Activated T-cell treated with anti-CD3 and anti-CD28 coated beads, Interleukin-2, amount 50 U/mL, for 24 hours (primary cell): ENCODE measurements at regions not wholly inside any gene's neighbourhood (a gene's known extent, or its start where the extent isn't known, plus 50 kb on each side); places are given as distances from the start of the nearest gene placed in this dataset.
"Not testable (repeated sequence)": the region's sequence is repeated elsewhere in the genome, so short reads cannot be mapped to it uniquely, and the experiment has no call there.

Experiments
- DNase-seq: peaks from one replicate; pipeline ENCODE4 v3.0.0-alpha.2; 2020
- H3K27ac Mint-ChIP-seq: 2 replicates; pipeline ENCODE4 v1.8.0; 2020; ENCODE audit warnings: mild to moderate bottlenecking, mixed read lengths
- H3K27me3 Mint-ChIP-seq: 2 replicates; pipeline ENCODE4 v1.8.0; 2020; ENCODE audit warnings: mixed read lengths
- H3K36me3 Mint-ChIP-seq: 2 replicates; pipeline ENCODE4 v1.8.0; 2020; ENCODE audit warnings: low read depth, mixed read lengths
- H3K4me1 Mint-ChIP-seq: 2 replicates; pipeline ENCODE4 v1.8.0; 2020; ENCODE audit warnings: low read depth, mixed read lengths
- H3K4me3 Mint-ChIP-seq: 2 replicates; pipeline ENCODE4 v1.8.0; 2020; ENCODE audit warnings: mild to moderate bottlenecking, moderate library complexity, mixed read lengths
- H3K9me3 Mint-ChIP-seq: 2 replicates; pipeline ENCODE4 v1.8.0; 2020; ENCODE audit warnings: mixed read lengths

- not testable (repeated sequence) for H3K4me3 Mint-ChIP-seq, H3K36me3 Mint-ChIP-seq, H3K27me3 Mint-ChIP-seq, H3K27ac Mint-ChIP-seq, DNase-seq, H3K9me3 Mint-ChIP-seq, H3K4me1 Mint-ChIP-seq
Measured at GRCh38 chr7:150020210-150020609, 146.4 kb downstream of the ATP6V0E2 start.

GRCh38 chr7:150024550-150025490 is 151.1 kb downstream of the ATP6V0E2 start:
- H3K4me3 Mint-ChIP-seq, H3K27me3 Mint-ChIP-seq, H3K9me3 Mint-ChIP-seq, DNase-seq, H3K36me3 Mint-ChIP-seq, H3K27ac Mint-ChIP-seq, H3K4me1 Mint-ChIP-seq: not testable (repeated sequence)

GRCh38 chr7:150025802-150026201 is 152.0 kb downstream of the ATP6V0E2 start:
- not testable (repeated sequence) for H3K9me3 Mint-ChIP-seq, H3K4me3 Mint-ChIP-seq, H3K4me1 Mint-ChIP-seq, DNase-seq, H3K27me3 Mint-ChIP-seq, H3K36me3 Mint-ChIP-seq, H3K27ac Mint-ChIP-seq

GRCh38 chr7:150028344-150029012 is 154.7 kb downstream of the ATP6V0E2 start:
- not testable (repeated sequence) for H3K36me3 Mint-ChIP-seq, H3K27ac Mint-ChIP-seq, H3K27me3 Mint-ChIP-seq, H3K4me1 Mint-ChIP-seq, DNase-seq, H3K9me3 Mint-ChIP-seq, H3K4me3 Mint-ChIP-seq

GRCh38 chr7:150029013-150029389 is 155.2 kb downstream of the ATP6V0E2 start:
- H3K27ac Mint-ChIP-seq, DNase-seq, H3K36me3 Mint-ChIP-seq, H3K27me3 Mint-ChIP-seq, H3K4me1 Mint-ChIP-seq, H3K4me3 Mint-ChIP-seq, H3K9me3 Mint-ChIP-seq: not testable (repeated sequence)

GRCh38 chr7:150031733-150032132 is 158.0 kb downstream of the ATP6V0E2 start:
- H3K27me3 Mint-ChIP-seq, H3K4me3 Mint-ChIP-seq, H3K4me1 Mint-ChIP-seq, H3K9me3 Mint-ChIP-seq, H3K27ac Mint-ChIP-seq, DNase-seq, H3K36me3 Mint-ChIP-seq: not testable (repeated sequence)

GRCh38 chr7:150033711-150034110 is 159.9 kb downstream of the ATP6V0E2 start:
- H3K27me3 Mint-ChIP-seq, H3K27ac Mint-ChIP-seq, H3K4me1 Mint-ChIP-seq, DNase-seq, H3K36me3 Mint-ChIP-seq, H3K9me3 Mint-ChIP-seq, H3K4me3 Mint-ChIP-seq: not testable (repeated sequence)

- not testable (repeated sequence) for DNase-seq, H3K27ac Mint-ChIP-seq, H3K9me3 Mint-ChIP-seq, H3K4me3 Mint-ChIP-seq, H3K36me3 Mint-ChIP-seq, H3K27me3 Mint-ChIP-seq, H3K4me1 Mint-ChIP-seq
Measured at GRCh38 chr7:150035769-150036168, 162.0 kb downstream of the ATP6V0E2 start.

GRCh38 chr7:150039061-150039460 is 165.3 kb downstream of the ATP6V0E2 start:
- DNase-seq, H3K4me1 Mint-ChIP-seq, H3K4me3 Mint-ChIP-seq, H3K27me3 Mint-ChIP-seq, H3K9me3 Mint-ChIP-seq, H3K36me3 Mint-ChIP-seq, H3K27ac Mint-ChIP-seq: not testable (repeated sequence)

- not testable (repeated sequence) for DNase-seq, H3K4me3 Mint-ChIP-seq, H3K27ac Mint-ChIP-seq, H3K36me3 Mint-ChIP-seq, H3K9me3 Mint-ChIP-seq, H3K4me1 Mint-ChIP-seq
- peaks cover 24% of the 10 kb centered on the region for H3K27me3 Mint-ChIP-seq
Measured at GRCh38 chr7:150042281-150042680, 168.5 kb downstream of the ATP6V0E2 start.

- H3K27ac Mint-ChIP-seq, H3K36me3 Mint-ChIP-seq, H3K4me3 Mint-ChIP-seq, H3K9me3 Mint-ChIP-seq: not testable (repeated sequence)
- Mint-ChIP-seq H3K27me3 (peaks cover 35% of the 10 kb centered on the region), H3K4me1 (peaks cover 16% of the 10 kb centered on the region)
- DNase-seq = peak; percentile 38
Measured at GRCh38 chr7:150044771-150045170, 171.0 kb downstream of the ATP6V0E2 start.

GRCh38 chr7:150045596-150045995 is 171.8 kb downstream of the ATP6V0E2 start:
- H3K4me3 Mint-ChIP-seq, DNase-seq, H3K36me3 Mint-ChIP-seq, H3K9me3 Mint-ChIP-seq, H3K27ac Mint-ChIP-seq: not testable (repeated sequence)
- Mint-ChIP-seq H3K4me1 (peaks cover 16% of the 10 kb centered on the region), H3K27me3 (peaks cover 39% of the 10 kb centered on the region)

- DNase-seq, H3K36me3 Mint-ChIP-seq, H3K9me3 Mint-ChIP-seq, H3K27ac Mint-ChIP-seq: not testable (repeated sequence)
- Mint-ChIP-seq H3K4me1 (peaks cover 16% of the 10 kb centered on the region), H3K4me3 (peak overlapping the region; percentile 59), H3K27me3 (peaks cover 39% of the 10 kb centered on the region)
Measured at GRCh38 chr7:150046290-150047194, 172.8 kb downstream of the ATP6V0E2 start.

- peaks cover 18% of the 10 kb centered on the region for H3K4me1 Mint-ChIP-seq
Measured at GRCh38 chr7:150047329-150047728, 173.6 kb downstream of the ATP6V0E2 start.

More at GRCh38 chr7:150047329-150047728, 173.6 kb downstream of the ATP6V0E2 start:
- H3K9me3 Mint-ChIP-seq, H3K27ac Mint-ChIP-seq, H3K36me3 Mint-ChIP-seq, DNase-seq: not testable (repeated sequence)
- H3K4me3 Mint-ChIP-seq = peak overlapping the region; percentile 59
- H3K27me3 Mint-ChIP-seq = peaks cover 41% of the 10 kb centered on the region
